HFFc6 (cell line): ENCODE measurements at regions not wholly inside any gene's neighbourhood (a gene's known extent, or its start where the extent isn't known, plus 50 kb on each side); places are given as distances from the start of the nearest gene placed in this dataset.
"Not testable (repeated sequence)": the region's sequence is repeated elsewhere in the genome, so short reads cannot be mapped to it uniquely, and the experiment has no call there.

Experiments used
- DNase-seq: peaks from one replicate; pipeline ENCODE4 v3.0.0-alpha.2; 2018
- H3K27ac Mint-ChIP-seq: 2 replicates; pipeline ENCODE4 v1.8.0; 2020; ENCODE audit warnings: mild to moderate bottlenecking, mixed read lengths
- H3K27me3 Mint-ChIP-seq: 2 replicates; pipeline ENCODE4 v1.8.0; 2021; ENCODE audit warnings: mild to moderate bottlenecking, moderate library complexity, mixed read lengths; ENCODE audit not compliant: insufficient read depth
- H3K36me3 Mint-ChIP-seq: 2 replicates; pipeline ENCODE4 v1.8.0; 2021; ENCODE audit warnings: low read depth, mixed read lengths
- H3K4me1 Mint-ChIP-seq: 2 replicates; pipeline ENCODE4 v1.8.0; 2020; ENCODE audit warnings: low read depth, mixed read lengths
- H3K4me3 Mint-ChIP-seq: 2 replicates; pipeline ENCODE4 v1.8.0; 2020; ENCODE audit warnings: mild to moderate bottlenecking, moderate library complexity, mixed read lengths
- H3K9me3 Mint-ChIP-seq: 2 replicates; pipeline ENCODE4 v1.8.0; 2020; ENCODE audit warnings: mild to moderate bottlenecking, mixed read lengths
- CTCF ChIP-seq: fragments of 200-600 bp; sonication (generic); IDR thresholded peaks from 2 replicates; pipeline ENCODE4 v1.5.0; 2021; ENCODE audit warnings: antibody characterized with exemption, mild to moderate bottlenecking

GRCh38 chr6:125586074-125586473 is 163.4 kb upstream of the HEY2 start:
- H3K36me3 Mint-ChIP-seq = no peaks in the 10 kb centered on the region
- no peak for DNase-seq
- H3K4me1 Mint-ChIP-seq = no peaks in the 10 kb centered on the region
- H3K4me3 Mint-ChIP-seq = no peak overlapping the region
- no peak overlapping the region for H3K27ac Mint-ChIP-seq
- TF ChIP-seq CTCF = no peak
- peaks cover 21% of the 10 kb centered on the region for H3K9me3 Mint-ChIP-seq
- no peaks in the 10 kb centered on the region; the same call in 1 of the 2 replicates for H3K27me3 Mint-ChIP-seq

DNA sequence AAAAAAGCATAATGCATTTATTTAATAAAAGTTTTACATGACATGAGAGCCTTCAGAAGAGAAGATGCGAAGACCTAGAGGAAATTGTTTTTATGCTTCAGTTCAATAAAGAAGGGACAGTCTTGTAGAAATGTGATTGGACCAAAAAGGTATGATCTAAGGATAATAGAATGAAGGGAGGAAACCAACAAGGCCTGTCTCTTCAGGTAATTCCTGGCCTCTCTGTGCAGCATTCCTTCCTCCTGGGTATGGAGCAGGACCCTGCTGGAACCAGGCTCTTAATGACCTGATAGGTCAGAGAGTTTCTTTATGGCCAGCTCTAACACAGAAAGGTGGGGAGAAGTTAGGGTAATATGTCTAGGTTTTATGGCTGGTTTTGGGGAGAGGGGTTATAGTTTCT is 162.8 kb upstream of the HEY2 start:
- peaks cover 21% of the 10 kb centered on the region for H3K9me3 Mint-ChIP-seq
- H3K4me1 Mint-ChIP-seq = no peaks in the 10 kb centered on the region
- no peaks in the 10 kb centered on the region for H3K36me3 Mint-ChIP-seq
- no peak overlapping the region for H3K4me3 Mint-ChIP-seq
- no peaks in the 10 kb centered on the region; the same call in 1 of the 2 replicates for H3K27me3 Mint-ChIP-seq
- no peak overlapping the region for H3K27ac Mint-ChIP-seq
- TF ChIP-seq CTCF = no peak
- no peak for DNase-seq

- H3K4me1 Mint-ChIP-seq = no peaks in the 10 kb centered on the region
- no peaks in the 10 kb centered on the region; the same call in 1 of the 2 replicates for H3K27me3 Mint-ChIP-seq
- no peak overlapping the region for H3K4me3 Mint-ChIP-seq
- TF ChIP-seq CTCF = no peak
- no peak for DNase-seq
- H3K36me3 Mint-ChIP-seq = no peaks in the 10 kb centered on the region; the same call in 1 of the 2 replicates
- H3K9me3 Mint-ChIP-seq = peaks cover 26% of the 10 kb centered on the region
- H3K27ac Mint-ChIP-seq = no peak overlapping the region
Observed at GRCh38 chr6:125587666-125588632, 161.5 kb upstream of the HEY2 start.

- DNase-seq, H3K27me3 Mint-ChIP-seq, H3K4me1 Mint-ChIP-seq, H3K27ac Mint-ChIP-seq, H3K36me3 Mint-ChIP-seq, H3K4me3 Mint-ChIP-seq: not testable (repeated sequence)
- H3K9me3 Mint-ChIP-seq = peaks cover 11% of the 10 kb centered on the region
Observed at GRCh38 chr6:125591796-125592195, 157.6 kb upstream of the HEY2 start.

DNA sequence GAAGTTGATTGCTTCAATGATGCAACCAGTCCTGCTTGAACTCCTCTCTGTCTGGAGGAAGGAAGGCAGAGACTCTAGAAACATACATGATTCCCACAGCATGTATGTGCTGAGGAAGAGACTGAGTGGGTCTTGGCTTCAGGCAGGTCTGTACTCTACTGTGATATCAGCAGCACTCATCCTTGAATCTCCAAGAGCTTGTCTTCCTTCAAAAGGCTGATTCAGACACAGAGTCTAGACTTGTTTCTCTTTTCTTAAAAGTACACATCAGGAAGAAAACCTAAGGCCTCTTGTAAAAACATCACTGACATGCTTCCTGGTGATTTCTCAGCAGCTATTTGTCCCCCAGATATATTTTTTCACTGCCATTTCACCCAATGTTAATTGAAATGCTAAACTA is 155.7 kb upstream of the HEY2 start:
- no peak for TF ChIP-seq CTCF
- Mint-ChIP-seq H3K9me3 (peaks cover 6% of the 10 kb centered on the region), H3K4me1 (no peaks in the 10 kb centered on the region), H3K27ac (no peak overlapping the region), H3K4me3 (no peak overlapping the region), H3K36me3 (no peaks in the 10 kb centered on the region; the same call in 1 of the 2 replicates), H3K27me3 (no peaks in the 10 kb centered on the region)
- no peak for DNase-seq

GRCh38 chr6:125596020-125596419 is 153.4 kb upstream of the HEY2 start:
- Mint-ChIP-seq H3K36me3 (no peaks in the 10 kb centered on the region; the same call in 1 of the 2 replicates), H3K27me3 (no peaks in the 10 kb centered on the region), H3K4me3 (no peak overlapping the region), H3K9me3 (peaks cover 10% of the 10 kb centered on the region), H3K4me1 (no peaks in the 10 kb centered on the region), H3K27ac (no peak overlapping the region)
- DNase-seq = no peak
- TF ChIP-seq CTCF = no peak
